ENCODE measurements at regions not wholly inside any gene's neighbourhood (a gene's known extent, or its start where the extent isn't known, plus 50 kb on each side); places are given as distances from the start of the nearest gene placed in this dataset.

- Histone ChIP-seq H3K27me3 (replicated peaks; ENCODE audit: insufficient read depth, low read length) (no peaks in the 10 kb centered on the region), H3K4me1 (ENCODE audit: low read length) (no peaks in the 10 kb centered on the region), H3K9me3 (replicated peaks; ENCODE audit: insufficient read depth, low read length) (no peaks in the 10 kb centered on the region), H3K4me2 (ENCODE audit: low read depth, low read length) (no peak overlapping the region), H3K9ac (ENCODE audit: low read length) (no peak overlapping the region), H3F3A (ENCODE audit: insufficient read depth, low read length) (no peaks in the 10 kb centered on the region), H3K36me3 (replicated peaks; ENCODE audit: insufficient read depth, low read length) (no peaks in the 10 kb centered on the region), H3K9me2 (replicated peaks; ENCODE audit: insufficient read depth, low read length) (no peaks in the 10 kb centered on the region), H3K79me2 (ENCODE audit: low read length) (no peaks in the 10 kb centered on the region), H3K27ac (ENCODE audit: low read length) (no peak overlapping the region), H4K20me1 (ENCODE audit: insufficient read depth, low read length) (no peaks in the 10 kb centered on the region), H3K4me3 (ENCODE audit: low read length) (no peak overlapping the region), H2AFZ (ENCODE audit: low read length) (no peak overlapping the region)
- TF ChIP-seq CTCF (IDR thresholded peaks at IDR 0.05; ENCODE audit: low read length) (no peak), EZH2 (optimal IDR thresholded peaks at IDR 0.05; ENCODE audit: low read depth, low read length) (no peak), EZH2phosphoT487 (IDR thresholded peaks at IDR 0.05; ENCODE audit: low read length) (no peak)
- no peak for DNase-seq
Observed at GRCh38 chr3:167908221-167908620, 172.7 kb downstream of the SERPINI1 start.

GRCh38 chr3:167901138-167901537 lies 165.6 kb downstream of the SERPINI1 start:
- H3K27ac ChIP-seq (ENCODE audit: low read length), result no peak overlapping the region
- DNase-seq, result no peak

GRCh38 chr3:167899093-167899492 lies 163.6 kb downstream of the SERPINI1 start:
- Histone ChIP-seq H3K9me2 (replicated peaks; ENCODE audit: insufficient read depth, low read length) (no peaks in the 10 kb centered on the region), H2AFZ (ENCODE audit: low read length) (no peak overlapping the region), H3F3A (ENCODE audit: insufficient read depth, low read length) (no peaks in the 10 kb centered on the region), H3K4me3 (ENCODE audit: low read length) (no peak overlapping the region), H3K79me2 (ENCODE audit: low read length) (no peaks in the 10 kb centered on the region), H3K36me3 (replicated peaks; ENCODE audit: insufficient read depth, low read length) (no peaks in the 10 kb centered on the region), H3K27ac (ENCODE audit: low read length) (no peak overlapping the region), H3K4me2 (ENCODE audit: low read depth, low read length) (no peak overlapping the region), H4K20me1 (ENCODE audit: insufficient read depth, low read length) (no peaks in the 10 kb centered on the region), H3K4me1 (ENCODE audit: low read length) (no peaks in the 10 kb centered on the region), H3K27me3 (replicated peaks; ENCODE audit: insufficient read depth, low read length) (no peaks in the 10 kb centered on the region), H3K9ac (ENCODE audit: low read length) (no peak overlapping the region), H3K9me3 (replicated peaks; ENCODE audit: insufficient read depth, low read length) (no peaks in the 10 kb centered on the region)
- no peak for DNase-seq
- TF ChIP-seq EZH2phosphoT487 (IDR thresholded peaks at IDR 0.05; ENCODE audit: low read length), result no peak
- no peak for TF ChIP-seq EZH2 (optimal IDR thresholded peaks at IDR 0.05; ENCODE audit: low read depth, low read length)
- TF ChIP-seq CTCF (IDR thresholded peaks at IDR 0.05; ENCODE audit: low read length), result no peak

More at GRCh38 chr3:167901138-167901537, 165.6 kb downstream of the SERPINI1 start:
- H3K4me3 ChIP-seq (ENCODE audit: low read length), result no peak overlapping the region
- no peaks in the 10 kb centered on the region for H3K9me3 ChIP-seq (replicated peaks; ENCODE audit: insufficient read depth, low read length)
- no peak overlapping the region for H3K4me2 ChIP-seq (ENCODE audit: low read depth, low read length)
- H3K9ac ChIP-seq (ENCODE audit: low read length), result no peak overlapping the region
- no peak overlapping the region for H2AFZ ChIP-seq (ENCODE audit: low read length)
- H3K27me3 ChIP-seq (replicated peaks; ENCODE audit: insufficient read depth, low read length), result no peaks in the 10 kb centered on the region
- H3F3A ChIP-seq (ENCODE audit: insufficient read depth, low read length), result no peaks in the 10 kb centered on the region
- no peaks in the 10 kb centered on the region for H3K4me1 ChIP-seq (ENCODE audit: low read length)
- TF ChIP-seq EZH2phosphoT487 (IDR thresholded peaks at IDR 0.05; ENCODE audit: low read length) (no peak), EZH2 (optimal IDR thresholded peaks at IDR 0.05; ENCODE audit: low read depth, low read length) (no peak), CTCF (IDR thresholded peaks at IDR 0.05; ENCODE audit: low read length) (no peak)
- no peaks in the 10 kb centered on the region for H3K9me2 ChIP-seq (replicated peaks; ENCODE audit: insufficient read depth, low read length)
- H3K79me2 ChIP-seq (ENCODE audit: low read length), result no peaks in the 10 kb centered on the region
- no peaks in the 10 kb centered on the region for H4K20me1 ChIP-seq (ENCODE audit: insufficient read depth, low read length)
- H3K36me3 ChIP-seq (replicated peaks; ENCODE audit: insufficient read depth, low read length), result no peaks in the 10 kb centered on the region
